ENCODE measurements at regions not wholly inside any gene's neighbourhood (a gene's known extent, or its start where the extent isn't known, plus 50 kb on each side); places are given as distances from the start of the nearest gene placed in this dataset.

- no peaks in the 10 kb centered on the region; the same call in 1 of the 2 replicates for H3K27me3 ChIP-seq (ENCODE audit: control insufficient read depth, insufficient read depth, low read length)
- H4K91ac ChIP-seq (ENCODE audit: insufficient read depth, low read depth, low read length) = no peak overlapping the region
- no peak overlapping the region for H2AK9ac ChIP-seq (replicated peaks; ENCODE audit: low read depth, low read length, poor library complexity)
- H3K23ac ChIP-seq (ENCODE audit: low read depth, low read length) = no peak overlapping the region
- no peaks in the 10 kb centered on the region for H3K4me1 ChIP-seq (ENCODE audit: control insufficient read depth, insufficient read depth, low read length)
- intact Hi-C loops (cut with micrococcal nuclease) = loop anchor here (5.0 kb wide), 1 partner anchor 1695 kb away; no protein-coding TSS in a partner anchor
- dilution Hi-C loops (cut with HindIII; ENCODE audit: low sequenced_read_pairs, unreplicated experiment) = no loop called here
- H3K4me3 ChIP-seq (ENCODE audit: insufficient read depth, low read depth, low read length) = no peak overlapping the region
- H4K5ac ChIP-seq (ENCODE audit: low read depth, low read length) = no peak overlapping the region
- no peak overlapping the region for H2BK120ac ChIP-seq (ENCODE audit: low read depth, low read length)
- H3K14ac ChIP-seq (replicated peaks; ENCODE audit: low read depth, low read length) = no peak overlapping the region
- no peak overlapping the region for H2BK15ac ChIP-seq (ENCODE audit: low read depth, low read length)
- H3K9ac ChIP-seq (ENCODE audit: low read depth, low read length) = no peak overlapping the region
- H4K20me1 ChIP-seq (ENCODE audit: insufficient read depth, low read length) = no peaks in the 10 kb centered on the region
- no peak overlapping the region for H3K4me2 ChIP-seq (ENCODE audit: low read depth, low read length)
- H3K4ac ChIP-seq (ENCODE audit: low read depth, low read length) = no peak overlapping the region
- no peak overlapping the region for H3K18ac ChIP-seq (ENCODE audit: low read depth, low read length)
- H2AK5ac ChIP-seq (ENCODE audit: low read depth, low read length) = no peak overlapping the region
- H3K9me1 ChIP-seq (ENCODE audit: insufficient read depth, low read length) = no peaks in the 10 kb centered on the region
- no peaks in the 10 kb centered on the region for H3K9me3 ChIP-seq (ENCODE audit: control insufficient read depth, insufficient read depth, low read length)
- no peak for DNase-seq
- no peak for ATAC-seq (ENCODE audit: low read depth)
- no peak overlapping the region for H2BK5ac ChIP-seq (ENCODE audit: low read depth, low read length, poor library complexity, severe bottlenecking)
- ChIA-PET POLR2A (ENCODE audit: unreplicated experiment) (no interaction called here), CTCF (no interaction called here)
- TF ChIP-seq POLR2A (IDR thresholded peaks at IDR 0.05; ENCODE audit: low read depth, low read length) (no peak), SMC3 (IDR thresholded peaks at IDR 0.05; ENCODE audit: low read depth, low read length) (no peak), MAZ (IDR thresholded peaks at IDR 0.05; ENCODE audit: borderline replicate concordance, low read depth, low read length) (no peak), MAFK (IDR thresholded peaks at IDR 0.05; ENCODE audit: low read depth, low read length) (no peak), MXI1 (IDR thresholded peaks at IDR 0.05; ENCODE audit: borderline replicate concordance, low read depth, low read length) (no peak), RCOR1 (IDR thresholded peaks at IDR 0.05; ENCODE audit: insufficient replicate concordance, low read length) (no peak), CEBPB (IDR thresholded peaks at IDR 0.05; ENCODE audit: low read depth, low read length) (no peak), ELK1 (IDR thresholded peaks at IDR 0.05; ENCODE audit: borderline replicate concordance, low read depth, low read length) (no peak), RAD21 (IDR thresholded peaks at IDR 0.05; ENCODE audit: low read length) (no peak), BHLHE40 (IDR thresholded peaks at IDR 0.05; ENCODE audit: low read depth, low read length) (no peak), CTCF (conservative IDR thresholded peaks at IDR 0.05; ENCODE audit: low read depth, low read length) (no peak), USF2 (IDR thresholded peaks at IDR 0.05; ENCODE audit: low read depth, low read length) (no peak), RFX5 (IDR thresholded peaks at IDR 0.05; ENCODE audit: low read depth, low read length) (no peak), NFE2L2 (IDR thresholded peaks at IDR 0.05; ENCODE audit: low read depth, low read length) (no peak), CHD1 (IDR thresholded peaks at IDR 0.05; ENCODE audit: low read depth, low read length) (no peak), FOS (IDR thresholded peaks at IDR 0.05; ENCODE audit: low read depth, low read length) (no peak)
- H3K79me1 ChIP-seq (ENCODE audit: low read depth in 1 of 2, low read length in 2 of 2) = no peaks in the 10 kb centered on the region
- WGBS, 2 experiments (ENCODE audit: extremely low coverage in 2 of 2, insufficient read length in 1 of 2) = 80% methylated on average over 1 of the region's 8 CpGs; no CpG with 5 or more reads in 1 of the 2 experiments
- no peak overlapping the region for H3K56ac ChIP-seq (ENCODE audit: extremely low read depth, insufficient read depth, low read length)
- H2AFZ ChIP-seq (replicated peaks; ENCODE audit: low read length, poor library complexity) = no peak overlapping the region
- BruUV-seq (replicated peaks) = no TSS peak
- no peak overlapping the region for H4K8ac ChIP-seq (ENCODE audit: low read depth in 2 of 2, low read length in 2 of 2)
- no peak overlapping the region for H2BK20ac ChIP-seq (ENCODE audit: low read depth, low read length)
- H3K36me3 ChIP-seq (ENCODE audit: control insufficient read depth, insufficient read depth, low read length) = no peaks in the 10 kb centered on the region
- no peak overlapping the region for H3K27ac ChIP-seq (ENCODE audit: insufficient read depth, low read length)
- in situ Hi-C loops (cut with MboI; ENCODE audit: low sequenced_read_pairs) = no loop called here
These were observed 79.5 kb upstream of the CHMP2B start for GRCh38 chr3:87147562-87147961.
